ENCODE measurements at regions not wholly inside any gene's neighbourhood (a gene's known extent, or its start where the extent isn't known, plus 50 kb on each side); places are given as distances from the start of the nearest gene placed in this dataset.

DNA sequence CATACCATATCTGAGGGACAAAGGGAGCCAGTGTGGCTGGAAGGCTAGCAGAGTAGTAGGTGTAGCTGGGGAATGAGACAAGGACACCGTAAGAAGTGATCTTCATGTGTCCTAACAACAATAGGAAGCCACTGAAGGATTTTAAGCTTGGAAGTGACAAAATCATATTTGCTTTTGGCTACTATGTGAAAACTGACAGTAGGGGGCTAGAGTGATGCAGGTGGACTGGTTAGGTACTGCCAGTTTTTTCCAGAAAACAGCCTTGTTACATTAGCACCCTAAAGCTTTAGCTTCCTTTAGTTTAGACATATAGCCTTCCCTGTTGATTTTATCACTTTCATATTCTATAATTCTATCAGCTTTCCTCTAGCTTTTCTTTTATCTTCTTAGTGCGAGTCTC is 637.1 kb downstream of the ANKRD7 start:
- TF ChIP-seq, protein P1, sequence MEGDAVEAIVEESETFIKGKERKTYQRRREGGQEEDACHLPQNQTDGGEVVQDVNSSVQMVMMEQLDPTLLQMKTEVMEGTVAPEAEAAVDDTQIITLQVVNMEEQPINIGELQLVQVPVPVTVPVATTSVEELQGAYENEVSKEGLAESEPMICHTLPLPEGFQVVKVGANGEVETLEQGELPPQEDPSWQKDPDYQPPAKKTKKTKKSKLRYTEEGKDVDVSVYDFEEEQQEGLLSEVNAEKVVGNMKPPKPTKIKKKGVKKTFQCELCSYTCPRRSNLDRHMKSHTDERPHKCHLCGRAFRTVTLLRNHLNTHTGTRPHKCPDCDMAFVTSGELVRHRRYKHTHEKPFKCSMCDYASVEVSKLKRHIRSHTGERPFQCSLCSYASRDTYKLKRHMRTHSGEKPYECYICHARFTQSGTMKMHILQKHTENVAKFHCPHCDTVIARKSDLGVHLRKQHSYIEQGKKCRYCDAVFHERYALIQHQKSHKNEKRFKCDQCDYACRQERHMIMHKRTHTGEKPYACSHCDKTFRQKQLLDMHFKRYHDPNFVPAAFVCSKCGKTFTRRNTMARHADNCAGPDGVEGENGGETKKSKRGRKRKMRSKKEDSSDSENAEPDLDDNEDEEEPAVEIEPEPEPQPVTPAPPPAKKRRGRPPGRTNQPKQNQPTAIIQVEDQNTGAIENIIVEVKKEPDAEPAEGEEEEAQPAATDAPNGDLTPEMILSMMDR (IDR thresholded peaks at IDR 0.05; ENCODE audit: borderline replicate concordance, extremely low read depth, low read length, poor library complexity, severe bottlenecking) = no peak
- TF ChIP-seq EZH2 (IDR thresholded peaks at IDR 0.05; ENCODE audit: borderline replicate concordance, low read depth, low read length, severe bottlenecking) = no peak

Data from DND-41 (cell line).